H1 (cell line): ENCODE measurements at regions not wholly inside any gene's neighbourhood (a gene's known extent, or its start where the extent isn't known, plus 50 kb on each side); places are given as distances from the start of the nearest gene placed in this dataset.

Experiments used
- CTCF ChIA-PET: fragments of 300-600 bp; sonication (Branson Sonifier 250); formaldehyde crosslinking; loops from one replicate; lab custom pipeline; 2021; ENCODE audit not compliant: partially characterized antibody; lab: Charles Lee
- POLR2A ChIA-PET: fragments of 300-600 bp; sonication (Branson Sonifier 250); formaldehyde crosslinking; loops from one replicate; lab custom pipeline; 2021; ENCODE audit warnings: inconsistent platforms; ENCODE audit not compliant: partially characterized antibody; lab: Charles Lee
- DNase-seq, 2 experiments: peaks; one replicate each; pipeline versions ENCODE4 v3.0.0 to v3.0.0-alpha.2; 2010 to 2022; ENCODE audit warnings: low spot score in 2 of 2, low read depth in 1 of 2, mixed read lengths in 1 of 2
- FAIRE-seq: peaks from 2 replicates; lab custom pipeline; 2011; peaks lifted over from hg19 to GRCh38; lab: Jason Lieb, UNC
- H2AFZ ChIP-seq: 2 replicates; pipeline ENCODE4 v1.8.1; 2012; ENCODE audit warnings: low read length, inconsistent platforms
- H2AK5ac ChIP-seq: 2 replicates; pipeline ENCODE4 v1.6.1; 2013; ENCODE audit warnings: low read depth, low read length
- H2BK120ac ChIP-seq: replicated peaks from 2 replicates; pipeline ENCODE3; 2013; ENCODE audit warnings: low read depth, low read length, inconsistent platforms
- H2BK12ac ChIP-seq: 2 replicates; pipeline ENCODE4 v1.6.1; 2013; ENCODE audit warnings: low read depth, low read length
- H2BK15ac ChIP-seq: 2 replicates; pipeline ENCODE4 v1.6.1; 2013; ENCODE audit warnings: low read length
- H2BK20ac ChIP-seq: 2 replicates; pipeline ENCODE4 v1.6.1; 2013; ENCODE audit warnings: low read length
- H2BK5ac ChIP-seq: 2 replicates; pipeline ENCODE4 v1.6.1; 2013; ENCODE audit warnings: low read depth, low read length
- H3K14ac ChIP-seq: 2 replicates; pipeline ENCODE4 v1.6.1; 2013; ENCODE audit warnings: inconsistent platforms; ENCODE audit not compliant: insufficient read length
- H3K18ac ChIP-seq: 2 replicates; pipeline ENCODE4 v1.6.1; 2013; ENCODE audit warnings: low read length; ENCODE audit errors: extremely low read depth
- H3K23ac ChIP-seq: 2 replicates; pipeline ENCODE4 v1.6.1; 2013; ENCODE audit warnings: inconsistent platforms; ENCODE audit not compliant: insufficient read length
- H3K23me2 ChIP-seq: 2 replicates; pipeline ENCODE4 v1.6.1; 2013; ENCODE audit warnings: low read depth, low read length
- H3K27ac ChIP-seq: 2 replicates; pipeline ENCODE4 v1.6.1; 2011; ENCODE audit warnings: low read depth, low read length, inconsistent platforms
- H3K27me3 ChIP-seq, 4 experiments: replicated peaks in 1 of 4; 1 replicate in 1 of 4; 2 replicates in 3 of 4; pipeline versions ENCODE4 v1.6.1 to v1.8.1; 2011 to 2013; ENCODE audit warnings: low read length in 3 of 4, mild to moderate bottlenecking in 3 of 4, inconsistent platforms in 2 of 4, mixed read lengths in 2 of 4, moderate library complexity in 1 of 4; ENCODE audit not compliant: control insufficient read depth in 3 of 4, insufficient read depth in 3 of 4; ENCODE audit errors: extremely low read depth in 1 of 4
- H3K36me3 ChIP-seq, 4 experiments: 2 replicates each; pipeline versions ENCODE4 v1.6.1 to v1.8.1; 2011 to 2013; ENCODE audit warnings: mild to moderate bottlenecking in 4 of 4, low read length in 3 of 4, moderate library complexity in 2 of 4, control low read depth in 1 of 4, inconsistent platforms in 1 of 4; ENCODE audit not compliant: insufficient read depth in 4 of 4, control insufficient read depth in 2 of 4
- H3K4ac ChIP-seq: replicated peaks from 2 replicates; pipeline ENCODE3; 2013; ENCODE audit warnings: low read length, low read depth, mixed read lengths, inconsistent platforms; ENCODE audit not compliant: insufficient read length
- H3K4me1 ChIP-seq, 4 experiments: replicated peaks in 1 of 4; 1 replicate in 1 of 4; 2 replicates in 3 of 4; pipeline versions ENCODE4 v1.6.1 to v1.8.1; 2011 to 2013; ENCODE audit warnings: low read length in 3 of 4, inconsistent platforms in 2 of 4, mixed read lengths in 1 of 4; ENCODE audit not compliant: insufficient read depth in 4 of 4, control insufficient read depth in 3 of 4
- H3K4me2 ChIP-seq, 2 experiments: 2 replicates each; pipeline versions ENCODE4 v1.6.1 to v1.8.1; 2011 to 2013; ENCODE audit warnings: low read depth in 2 of 2, low read length in 2 of 2, control low read depth in 1 of 2, inconsistent platforms in 1 of 2, mild to moderate bottlenecking in 1 of 2; ENCODE audit not compliant: insufficient read depth in 1 of 2
- H3K4me3 ChIP-seq, 4 experiments: fragments of 200-600, 300-600 bp in 1 of 4; sonication (generic), shearing (Covaris generic), sonication (Bioruptor Twin) in 1 of 4; 2 replicates each; pipeline versions ENCODE4 v1.5.1 to v1.8.1; 2011 to 2016; ENCODE audit warnings: low read length in 4 of 4, low read depth in 3 of 4, control low read depth in 2 of 4, inconsistent platforms in 2 of 4, mild to moderate bottlenecking in 2 of 4, mixed read lengths in 1 of 4, moderate library complexity in 1 of 4; ENCODE audit not compliant: insufficient read depth in 2 of 4; ENCODE audit errors: extremely low read depth in 1 of 4
- H3K56ac ChIP-seq: replicated peaks from 2 replicates; pipeline ENCODE3; 2013; ENCODE audit warnings: low read depth, mild to moderate bottlenecking, mixed read lengths, low read length, inconsistent platforms; ENCODE audit not compliant: insufficient read length
- H3K79me1 ChIP-seq: 2 replicates; pipeline ENCODE4 v1.6.1; 2013; ENCODE audit warnings: low read depth, low read length, control low read depth
- H3K79me2 ChIP-seq, 2 experiments: 2 replicates each; pipeline versions ENCODE4 v1.6.1 to v1.8.1; 2012 to 2013; ENCODE audit warnings: low read length in 2 of 2, mild to moderate bottlenecking in 2 of 2, inconsistent platforms in 1 of 2; ENCODE audit not compliant: insufficient read depth in 2 of 2, control insufficient read depth in 1 of 2
- H3K9ac ChIP-seq, 4 experiments: replicated peaks in 1 of 4; 1 replicate in 1 of 4; 2 replicates in 3 of 4; pipeline versions ENCODE4 v1.6.1 to v1.8.1; 2011 to 2013; ENCODE audit warnings: low read depth in 3 of 4, low read length in 3 of 4, control low read depth in 2 of 4, mild to moderate bottlenecking in 2 of 4, moderate library complexity in 2 of 4, inconsistent platforms in 1 of 4; ENCODE audit errors: extremely low read depth in 1 of 4
- H3K9me3 ChIP-seq, 2 experiments: 2 replicates each; pipeline versions ENCODE4 v1.6.1 to v1.8.1; 2012 to 2013; ENCODE audit warnings: mild to moderate bottlenecking in 2 of 2, moderate library complexity in 2 of 2, control low read depth in 1 of 2, inconsistent platforms in 1 of 2, low read depth in 1 of 2, low read length in 1 of 2, mixed read lengths in 1 of 2; ENCODE audit not compliant: insufficient read depth in 2 of 2
- H4K20me1 ChIP-seq, 2 experiments: replicated peaks in 1 of 2; 2 replicates each; pipeline versions ENCODE3 to v1.8.1; 2011 to 2013; ENCODE audit warnings: inconsistent platforms in 2 of 2, low read length in 2 of 2, mild to moderate bottlenecking in 1 of 2; ENCODE audit not compliant: insufficient read depth in 2 of 2, control insufficient read depth in 1 of 2
- H4K5ac ChIP-seq: 2 replicates; pipeline ENCODE4 v1.6.1; 2013; ENCODE audit warnings: low read length, low read depth, mixed read lengths, inconsistent platforms; ENCODE audit not compliant: insufficient read length
- H4K8ac ChIP-seq: 2 replicates; pipeline ENCODE4 v1.8.0; 2013; ENCODE audit warnings: mild to moderate bottlenecking, moderate library complexity, low read length, inconsistent platforms; ENCODE audit not compliant: insufficient read depth; ENCODE audit errors: extremely low read depth
- H4K91ac ChIP-seq: replicated peaks from 2 replicates; pipeline ENCODE3; 2013; ENCODE audit warnings: low read length, mixed read lengths, inconsistent platforms; ENCODE audit not compliant: insufficient read length
- CTCF ChIP-seq, 3 experiments: IDR thresholded peaks; 1 replicate in 2 of 3; 2 replicates in 1 of 3; pipeline versions ENCODE4 v1.5.1 to v1.6.1; 2011; ENCODE audit warnings: low read length in 3 of 3, mild to moderate bottlenecking in 3 of 3, inconsistent platforms in 2 of 3, low read depth in 1 of 3, moderate library complexity in 1 of 3; ENCODE audit not compliant: insufficient read depth in 1 of 3; ENCODE audit errors: control extremely low read depth in 1 of 3
- RAD21 ChIP-seq, 2 experiments: IDR thresholded peaks in 1 of 2; conservative IDR thresholded peaks in 1 of 2; 2 replicates each; pipeline ENCODE4 v1.6.1; 2011; ENCODE audit warnings: low read depth in 2 of 2, low read length in 2 of 2, improper control_type of control experiment in 1 of 2, inconsistent platforms in 1 of 2, mild to moderate bottlenecking in 1 of 2, moderate library complexity in 1 of 2
- SAP30 ChIP-seq: fragments of 300-600 bp; sonication (generic); IDR thresholded peaks from 2 replicates; pipeline ENCODE4 v1.7.1; 2012; ENCODE audit warnings: low read length, moderate library complexity, mild to moderate bottlenecking, inconsistent platforms; ENCODE audit not compliant: insufficient read depth, insufficient replicate concordance
- WGBS, 2 experiments: shearing (Covaris generic) in 1 of 2; methylation state at CpG; one replicate each; pipeline versions ENCODE4 v1.1.6 to v1.1.7; 2013 to 2015; ENCODE audit warnings: low lambda C conversion rate in 2 of 2, mixed read lengths in 2 of 2, inconsistent platforms in 1 of 2, low coverage in 1 of 2, missing lambda C conversion rate in 1 of 2; ENCODE audit not compliant: insufficient replicate concordance in 2 of 2, insufficient coverage in 1 of 2, insufficient read length in 1 of 2; ENCODE audit errors: extremely low coverage in 1 of 2, missing lambda C conversion rate in 1 of 2; 5-methylcytosine and 5-hydroxymethylcytosine counted together

GRCh38 chr13:107258599-107259187 is 690.8 kb upstream of the ARGLU1 start:
- Histone ChIP-seq H3K79me1 (no peaks in the 10 kb centered on the region), H3K4me1 (no peaks in the 10 kb centered on the region), H4K5ac (no peak overlapping the region), H3K4me2 (no peak overlapping the region), H2AFZ (no peak overlapping the region), H3K4me3 (no peak overlapping the region), H3K23ac (no peak overlapping the region), H2BK5ac (no peak overlapping the region), H3K9me3 (no peaks in the 10 kb centered on the region), H3K23me2 (no peaks in the 10 kb centered on the region; the same call in 1 of the 2 replicates), H3K79me2 (no peaks in the 10 kb centered on the region), H3K18ac (no peak overlapping the region), H3K14ac (no peak overlapping the region), H3K27me3 (no peaks in the 10 kb centered on the region), H2BK20ac (no peak overlapping the region), H2AK5ac (no peak overlapping the region), H4K20me1 (no peaks in the 10 kb centered on the region), H4K8ac (no peak overlapping the region), H3K56ac (no peak overlapping the region), H2BK12ac (no peak overlapping the region), H3K36me3 (no peaks in the 10 kb centered on the region), H4K91ac (no peak overlapping the region), H2BK15ac (no peak overlapping the region), H3K4ac (no peak overlapping the region), H3K9ac (no peak overlapping the region), H3K27ac (no peak overlapping the region), H2BK120ac (no peak overlapping the region)
- DNase-seq (no peak), FAIRE-seq (no peak)
- WGBS, 2 experiments = 91% methylated on average over 7 of the region's 7 CpGs; no CpG with 5 or more reads in 1 of the 2 experiments
- TF ChIP-seq SAP30 = no peak
- no peak for TF ChIP-seq RAD21 (IDR thresholded peaks at IDR 0.05 in 1 of 2, conservative IDR thresholded peaks at IDR 0.05 in 1 of 2; ENCODE audit: low read depth in 2 of 2, low read length in 2 of 2)
- TF ChIP-seq CTCF (IDR thresholded peaks at IDR 0.05; ENCODE audit: control extremely low read depth in 1 of 3, insufficient read depth in 1 of 3, low read depth in 1 of 3, low read length in 3 of 3) = no peak
- POLR2A ChIA-PET = no interaction called here
- CTCF ChIA-PET = interaction anchor here (1.3 kb wide), 1 partner anchor 392 kb away, joined by 4 read pairs; no protein-coding TSS in a partner anchor
